HG03135 (cell line): ENCODE measurements at regions not wholly inside any gene's neighbourhood (a gene's known extent, or its start where the extent isn't known, plus 50 kb on each side); places are given as distances from the start of the nearest gene placed in this dataset.

Source experiments
- ATAC-seq: cut with Tn5 transposase; IDR thresholded peaks from one replicate; pipeline ENCODE4 v1.9.1; 2021; ENCODE audit warnings: mild to moderate bottlenecking, moderate library complexity; ENCODE audit not compliant: unreplicated experiment

DNA sequence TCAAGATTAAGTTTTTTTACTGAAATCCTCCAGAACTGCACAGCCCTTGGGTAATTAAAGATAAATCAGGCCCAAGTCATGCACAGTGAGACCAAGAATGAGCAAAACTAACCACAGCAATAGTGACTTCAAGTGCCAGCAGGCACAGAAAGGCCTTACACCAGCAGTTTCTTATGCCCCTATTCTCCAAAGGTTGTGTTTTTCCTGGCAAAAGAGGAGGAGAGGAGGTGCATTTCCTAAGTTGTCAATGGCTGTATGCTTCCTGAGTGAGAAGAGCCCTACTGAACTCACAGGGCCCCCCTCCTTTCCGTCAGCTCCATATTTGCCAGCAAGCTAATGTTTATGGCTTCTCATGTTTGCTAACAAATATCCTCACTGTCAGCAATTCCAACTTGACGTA lies 418.7 kb upstream of the INTU start:
- ATAC-seq, result no peak

DNA sequence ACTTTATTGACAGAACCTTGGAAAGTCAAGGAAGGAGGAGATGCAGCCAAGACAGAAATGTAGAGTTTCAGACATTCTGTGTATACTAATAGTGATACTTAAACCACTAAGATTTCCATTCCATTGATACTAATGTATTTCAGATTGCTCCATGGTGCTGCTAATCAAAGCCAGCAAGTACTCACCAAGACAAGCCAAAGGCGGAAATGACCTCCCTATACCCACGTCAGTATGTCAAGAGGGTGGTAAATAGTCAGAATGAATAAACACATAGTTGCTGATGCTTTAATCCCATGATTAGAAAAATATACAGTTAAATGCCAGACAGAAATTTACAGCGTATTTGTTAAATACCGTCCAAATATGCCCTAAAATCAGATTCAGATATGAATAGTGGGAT lies 417.8 kb upstream of the INTU start:
- no peak for ATAC-seq

- ATAC-seq, result no peak
Measured at GRCh38 chr4:127217586-127218229, 415.0 kb upstream of the INTU start.

DNA sequence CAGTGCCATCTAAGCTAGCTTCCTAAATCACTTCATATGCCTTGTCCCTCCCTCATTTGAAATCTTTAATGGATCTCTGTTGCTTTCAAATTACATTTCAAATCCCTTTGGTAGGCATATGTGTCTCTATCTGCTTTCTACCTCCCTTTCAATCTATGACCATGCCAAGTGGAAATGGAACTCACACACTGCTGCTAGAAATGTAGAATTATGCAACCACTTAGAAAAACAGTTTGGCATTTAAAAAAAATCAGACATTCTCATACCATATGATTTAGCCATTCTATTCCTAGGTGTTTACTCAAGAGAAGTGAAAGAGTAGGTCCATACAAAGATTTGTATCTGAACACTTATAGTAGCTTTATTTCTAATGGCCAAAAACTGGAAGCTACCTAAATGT lies 413.5 kb upstream of the INTU start:
- ATAC-seq, result no peak

- no peak for ATAC-seq
Measured at GRCh38 chr4:127224556-127224955, 408.2 kb upstream of the INTU start.

- no peak for ATAC-seq
Measured at GRCh38 chr4:127229855-127230608, 402.7 kb upstream of the INTU start.

- no peak for ATAC-seq
Measured at GRCh38 chr4:127236889-127237288, 395.9 kb upstream of the INTU start.

DNA sequence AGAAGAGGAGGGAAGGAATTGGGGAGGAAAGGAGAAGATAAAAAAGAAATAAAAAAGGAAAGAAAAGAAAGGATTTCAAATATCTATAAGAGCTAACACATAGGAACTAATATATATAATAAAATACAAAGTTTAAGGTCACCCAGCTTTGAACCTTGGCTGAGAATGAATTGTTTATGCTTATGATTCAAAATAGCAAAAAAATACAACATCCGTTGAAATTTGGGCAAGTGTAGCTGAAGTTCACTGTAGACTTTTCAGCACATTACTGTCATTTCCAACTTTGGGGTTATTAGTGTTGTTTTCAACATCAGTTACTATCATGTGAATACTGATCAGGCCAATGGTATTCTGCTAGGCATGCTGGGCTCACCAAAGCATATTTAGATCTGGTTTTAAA lies 395.2 kb upstream of the INTU start:
- no peak for ATAC-seq

DNA sequence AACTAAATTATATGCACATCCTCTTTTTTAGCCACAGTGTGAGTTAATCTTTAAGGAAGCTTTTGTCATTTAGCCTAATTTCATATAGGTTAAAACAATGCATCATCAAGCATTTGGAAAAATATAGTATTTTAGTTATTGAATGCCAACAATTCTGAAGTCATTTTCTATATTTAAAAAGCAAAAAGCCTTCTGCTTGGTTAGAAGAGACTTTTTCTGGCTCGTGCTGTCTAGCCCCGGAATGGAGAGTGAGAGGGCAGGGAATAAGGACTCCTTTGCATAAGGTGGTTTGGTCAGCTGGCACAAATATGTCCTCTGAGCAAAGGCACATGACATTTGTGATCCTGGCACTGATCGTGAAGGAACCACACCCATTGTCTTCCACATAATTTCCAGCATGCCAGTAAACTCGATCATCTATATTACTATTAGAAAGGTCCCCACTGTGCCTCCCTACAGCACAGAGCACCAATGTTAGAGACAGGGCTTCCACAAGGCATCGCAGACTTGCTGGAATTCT lies 393.7 kb upstream of the INTU start:
- no peak for ATAC-seq

- no peak for ATAC-seq
Measured at GRCh38 chr4:127239902-127240763, 392.6 kb upstream of the INTU start.

DNA sequence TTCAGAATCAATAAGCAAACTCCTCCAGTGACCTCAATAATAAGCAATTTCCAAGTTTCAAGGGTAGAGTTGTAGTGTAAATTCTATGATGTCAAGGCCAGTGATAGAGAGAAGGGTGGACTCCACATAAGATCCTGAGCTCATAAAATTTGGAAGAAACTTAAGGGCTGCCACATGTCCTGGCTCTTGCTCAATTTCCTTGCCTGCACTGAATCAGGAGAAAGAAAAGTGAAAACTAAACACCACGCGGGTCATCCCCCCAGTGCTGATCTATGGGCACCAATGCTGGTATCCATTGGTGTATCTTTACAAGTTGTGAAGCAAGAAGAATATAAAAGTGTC lies 392.0 kb upstream of the INTU start:
- no peak for ATAC-seq

DNA sequence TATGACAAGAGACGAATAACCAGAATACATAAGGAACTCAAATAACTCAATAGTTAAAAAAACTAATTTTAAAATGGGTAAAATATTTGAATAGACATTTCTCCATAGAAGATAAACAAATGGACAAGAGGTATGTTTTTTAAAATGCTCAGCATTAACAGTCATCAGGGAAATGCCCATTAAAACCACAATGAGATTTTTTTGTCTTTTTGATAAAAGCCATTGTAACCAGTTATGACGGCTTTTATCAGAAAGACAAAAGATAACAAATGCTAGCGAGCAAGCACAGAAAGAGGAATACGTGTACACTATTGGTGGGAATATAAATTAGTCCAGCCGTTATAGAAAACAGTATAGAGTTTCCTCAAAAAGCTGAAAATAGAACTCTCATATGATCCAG lies 388.2 kb upstream of the INTU start:
- ATAC-seq, result no peak

DNA sequence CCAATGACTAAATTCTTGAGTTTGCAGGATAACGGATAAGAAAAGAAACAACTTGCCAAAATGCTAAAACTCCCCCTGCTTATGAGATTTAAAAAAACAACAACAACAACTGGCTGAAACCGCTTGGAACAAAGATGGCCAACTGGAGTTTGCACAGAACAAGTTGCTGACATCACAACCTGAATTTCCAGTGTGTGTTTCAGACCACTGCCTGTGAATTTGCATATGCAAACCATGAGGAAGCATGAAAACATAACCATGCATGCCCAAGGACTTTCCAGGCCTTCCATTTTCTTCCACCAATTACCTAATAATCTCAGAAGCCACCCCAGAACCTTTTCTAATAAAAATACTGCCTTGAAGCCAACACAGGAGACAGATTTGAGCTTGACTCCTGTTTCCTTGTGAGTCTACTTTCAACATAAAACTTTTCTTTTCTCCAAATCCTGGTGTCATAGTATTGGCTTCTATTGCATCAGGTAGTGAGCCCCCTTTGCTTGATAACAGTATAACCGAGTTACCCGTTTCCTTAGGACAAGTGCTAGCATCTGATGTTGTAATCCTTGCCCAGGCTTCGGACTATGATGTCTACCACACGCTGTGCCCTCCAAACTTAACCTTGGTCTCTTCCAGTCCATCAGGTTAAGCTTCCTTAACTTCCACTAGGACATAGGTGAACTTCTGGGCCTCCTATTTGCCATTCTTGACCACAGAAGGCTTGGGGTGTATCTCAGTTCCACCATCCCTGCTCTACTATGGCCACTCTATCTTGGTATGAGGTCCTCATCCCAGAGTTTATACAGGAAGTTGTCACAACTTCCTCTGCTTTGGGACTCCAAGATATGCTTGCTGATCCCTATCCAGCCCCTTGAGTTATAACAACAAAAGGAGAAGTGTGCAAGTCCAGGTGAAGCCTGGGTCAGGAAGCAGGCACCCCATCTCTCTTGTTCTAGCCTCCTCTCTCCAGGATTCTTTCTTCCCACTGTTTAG lies 385.5 kb upstream of the INTU start:
- no peak for ATAC-seq

DNA sequence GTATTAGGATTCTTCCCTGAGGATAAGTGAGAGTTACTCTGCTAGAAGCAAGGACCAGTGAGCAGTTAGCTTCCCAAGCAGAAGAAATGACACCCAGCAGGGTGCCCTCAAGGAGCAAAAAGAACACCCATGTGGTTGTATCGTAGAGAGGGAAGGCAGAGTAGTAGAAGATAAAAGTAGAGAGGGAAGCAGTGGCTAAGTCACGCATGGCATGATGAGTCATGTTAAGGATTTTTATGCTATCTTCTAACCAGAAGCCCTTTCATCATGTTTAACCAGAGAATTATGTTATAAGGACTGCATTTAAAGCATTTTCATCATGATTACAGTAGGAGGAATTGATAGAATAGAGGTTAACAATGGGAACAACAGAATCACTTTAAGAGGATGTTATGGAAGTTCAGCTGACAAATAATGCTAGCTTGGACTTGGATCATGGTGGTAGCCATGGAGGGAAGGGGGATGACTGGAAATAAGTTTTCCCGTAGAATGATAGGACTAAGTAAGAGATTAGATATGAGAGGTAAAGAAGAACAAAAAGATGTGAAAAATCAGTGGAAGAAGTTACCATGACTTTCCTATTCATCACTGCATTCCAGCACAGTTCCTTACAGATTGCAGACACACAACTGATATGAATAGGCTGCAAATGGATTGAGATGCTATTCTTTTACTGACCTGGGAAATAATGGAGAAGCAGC lies 383.5 kb upstream of the INTU start:
- no peak for ATAC-seq

DNA sequence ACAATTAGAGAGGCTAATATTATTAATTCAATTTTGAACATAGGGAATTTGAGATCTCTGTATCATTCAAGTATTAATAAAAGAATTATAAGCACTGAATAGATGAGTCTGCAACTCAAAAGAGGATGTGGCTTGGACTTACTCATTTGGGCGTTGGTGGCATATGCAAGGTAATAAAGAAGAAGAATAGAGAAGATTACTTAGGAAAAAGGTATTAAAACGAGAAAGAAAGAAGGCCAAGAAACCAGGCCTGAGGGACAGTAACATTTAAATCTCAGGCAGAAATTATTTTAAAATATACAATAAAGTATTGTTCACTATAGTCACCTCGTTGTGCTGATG lies 383.0 kb upstream of the INTU start:
- ATAC-seq, result no peak

DNA sequence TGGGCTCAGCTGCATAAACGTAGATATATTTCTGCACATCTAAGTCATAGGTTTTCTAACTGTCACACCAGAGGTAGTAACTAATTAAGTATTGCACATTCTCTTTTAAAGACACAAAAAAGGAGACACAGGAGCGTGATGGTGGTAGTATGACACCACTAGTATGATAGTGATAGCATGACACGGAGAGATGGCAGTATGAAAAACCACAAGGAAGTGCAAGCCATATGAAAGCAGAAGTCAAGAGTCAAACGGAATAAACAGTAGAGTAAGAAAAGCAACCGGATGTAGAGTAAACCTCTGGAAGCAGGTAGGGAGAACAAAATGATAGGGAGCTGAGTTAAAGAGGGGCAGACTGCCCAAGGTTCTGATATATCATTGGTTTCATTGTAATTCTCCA lies 382.2 kb upstream of the INTU start:
- peak; percentile 63 for ATAC-seq

- peak; percentile 71 for ATAC-seq
Measured at GRCh38 chr4:127251423-127251822, 381.3 kb upstream of the INTU start.

- ATAC-seq, result no peak
Measured at GRCh38 chr4:127256500-127256899, 376.3 kb upstream of the INTU start.

- ATAC-seq, result no peak
Measured at GRCh38 chr4:127261476-127261875, 371.3 kb upstream of the INTU start.

DNA sequence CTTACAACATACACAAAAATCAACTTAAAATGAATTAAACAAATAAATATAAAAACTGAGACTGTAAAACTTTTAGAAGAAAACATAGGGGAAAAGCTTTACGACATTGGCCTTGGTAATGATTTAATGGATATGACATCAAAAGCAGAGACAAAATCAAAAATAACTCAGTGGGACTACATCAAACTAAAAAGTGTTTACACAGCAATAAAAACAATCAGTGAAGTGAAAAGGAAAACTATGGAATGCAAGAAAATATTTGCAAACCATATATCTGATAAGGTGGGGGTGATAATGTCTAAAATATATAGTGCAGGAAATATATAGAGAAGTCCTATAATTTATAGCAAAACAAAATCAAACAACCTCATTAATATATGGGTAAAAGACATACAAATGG lies 364.4 kb upstream of the INTU start:
- ATAC-seq, result no peak
